Mucosa of gallbladder (tissue), 1 donor: ENCODE measurements at regions not wholly inside any gene's neighbourhood (a gene's known extent, or its start where the extent isn't known, plus 50 kb on each side); places are given as distances from the start of the nearest gene placed in this dataset.
"Not testable (repeated sequence)": the region's sequence is repeated elsewhere in the genome, so short reads cannot be mapped to it uniquely, and the experiment has no call there.

Experiments used
- DNase-seq: peaks from one replicate; pipeline ENCODE4 v3.0.0-alpha.2; 2020; ENCODE audit warnings: low spot score
- donor health status: DM: no; HTN: no; CAD: no.

GRCh38 chr5:63118221-63118620, 539.6 kb downstream of the LRRC70 start:
- DNase-seq = no peak

- DNase-seq = no peak
These were observed 533.3 kb downstream of the LRRC70 start for GRCh38 chr5:63111891-63112290.

GRCh38 chr5:63101870-63102269, 523.3 kb downstream of the LRRC70 start:
- DNase-seq = no peak

GRCh38 chr5:63097286-63097685, 518.7 kb downstream of the LRRC70 start:
- no peak for DNase-seq

- no peak for DNase-seq
These were observed 516.1 kb downstream of the LRRC70 start for GRCh38 chr5:63094730-63095129.

GRCh38 chr5:63089147-63089546, 510.5 kb downstream of the LRRC70 start:
- no peak for DNase-seq

- DNase-seq = no peak
These were observed 506.9 kb downstream of the LRRC70 start for GRCh38 chr5:63085561-63085960.

- not testable (repeated sequence) for DNase-seq
These were observed 505.1 kb downstream of the LRRC70 start for GRCh38 chr5:63083689-63084088.

GRCh38 chr5:63081402-63081801, 502.8 kb downstream of the LRRC70 start:
- no peak for DNase-seq

- no peak for DNase-seq
These were observed 491.4 kb downstream of the LRRC70 start for GRCh38 chr5:63070001-63070400.

GRCh38 chr5:63055421-63055820, 476.8 kb downstream of the LRRC70 start:
- peak; percentile 69 for DNase-seq

GRCh38 chr5:63053019-63053638, 474.5 kb downstream of the LRRC70 start:
- DNase-seq = peak; percentile 67

- no peak for DNase-seq
These were observed 472.3 kb downstream of the LRRC70 start for GRCh38 chr5:63050916-63051315.

- DNase-seq = no peak
These were observed 471.3 kb downstream of the LRRC70 start for GRCh38 chr5:63049935-63050334.

GRCh38 chr5:63043792-63044191, 465.2 kb downstream of the LRRC70 start:
- DNase-seq = no peak

- DNase-seq = no peak
These were observed 453.7 kb downstream of the LRRC70 start for GRCh38 chr5:63032343-63032742.

GRCh38 chr5:63029891-63030290, 451.3 kb downstream of the LRRC70 start:
- no peak for DNase-seq

GRCh38 chr5:63025679-63026078, 447.1 kb downstream of the LRRC70 start:
- DNase-seq = no peak

GRCh38 chr5:63022403-63022802, 443.8 kb downstream of the LRRC70 start:
- no peak for DNase-seq

- no peak for DNase-seq
These were observed 432.5 kb downstream of the LRRC70 start for GRCh38 chr5:63011158-63011557.

GRCh38 chr5:63008195-63008594, 429.6 kb downstream of the LRRC70 start:
- DNase-seq = no peak

- not testable (repeated sequence) for DNase-seq
These were observed 416.2 kb downstream of the LRRC70 start for GRCh38 chr5:62994842-62995241.

GRCh38 chr5:62985749-62986148, 407.1 kb downstream of the LRRC70 start:
- DNase-seq = no peak

- no peak for DNase-seq
These were observed 403.7 kb downstream of the LRRC70 start for GRCh38 chr5:62982348-62982747.
